Ovary (tissue), 7 donors: ENCODE measurements at regions not wholly inside any gene's neighbourhood (a gene's known extent, or its start where the extent isn't known, plus 50 kb on each side); places are given as distances from the start of the nearest gene placed in this dataset.

Source experiments
- DNase-seq, 5 donors: peaks; one replicate each; pipeline ENCODE4 v3.0.0-alpha.2; 2019 to 2020
- H3K27ac ChIP-seq, 2 donors: fragments of 200-600 bp; one replicate each; pipeline versions ENCODE4 v1.5.1 to v1.8.0; 2019 to 2022
- H3K27me3 ChIP-seq: fragments of 200-600 bp; one replicate; pipeline ENCODE4 v1.8.0; 2022
- H3K36me3 ChIP-seq: fragments of 200-600 bp; sonication (generic); one replicate; pipeline ENCODE4 v1.5.1; 2019
- H3K4me1 ChIP-seq: one replicate; pipeline ENCODE4 v1.8.1; 2013; ENCODE audit warnings: mild to moderate bottlenecking, moderate library complexity; ENCODE audit not compliant: insufficient read depth
- H3K4me3 ChIP-seq: fragments of 200-600 bp; sonication (generic); one replicate; pipeline ENCODE4 v1.5.1; 2017
- H3K9me3 ChIP-seq, 2 donors: fragments of 200-600 bp in 1 of 2; sonication (generic) in 1 of 2; one replicate each; pipeline versions ENCODE4 v1.5.1 to v1.8.1; 2013 to 2019; ENCODE audit warnings: mild to moderate bottlenecking in 1 of 2, moderate library complexity in 1 of 2
- EP300 ChIP-seq: sonication (generic); formaldehyde crosslinking; IDR thresholded peaks from one replicate; pipeline ENCODE4 v1.6.1; 2017; ENCODE audit warnings: antibody characterized with exemption
- POLR2A ChIP-seq: fragments of 450-650 bp; IDR thresholded peaks from one replicate; pipeline ENCODE4 v1.6.1; 2017; ENCODE audit warnings: antibody characterized with exemption, mild to moderate bottlenecking, moderate library complexity
- WGBS, 3 donors: extraction: QIAGEN DNeasy Blood & Tissue Kit in 1 of 3; methylation state at CpG; one replicate each; pipeline versions ENCODE4 v1.1.5 to v1.1.7; 2013 to 2017; 5-methylcytosine and 5-hydroxymethylcytosine counted together
- intact Hi-C, 4 donors: fragments of 100-400 bp; cut with DNase I; formaldehyde crosslinking; loops; one replicate each; pipeline versions ENCODE4 v1.11.0 to v1.15.1; 2022 to 2023
- TF ChIP-seq, protein P1 (sequence below), 3 donors: fragments of 450-650 bp in 2 of 3; fragments of 200-600 bp in 1 of 3; IDR thresholded peaks; one replicate each; pipeline versions ENCODE4 v1.5.1 to v1.8.0; 2016 to 2022; ENCODE audit warnings: antibody characterized with exemption in 3 of 3, mild to moderate bottlenecking in 1 of 3
- donor health status: DM: no; HTN: no; CAD: no; lungs with moderate emphysema.
- donor health status: DM: no; HTN: no; CAD: no.
- donor health status: Bipolar disorder and iron deficiency.
- donor health status: DM: no; HTN: no; CAD: no.
- donor health status: DM: yes; HTN: yes; CAD: no.

DNA sequence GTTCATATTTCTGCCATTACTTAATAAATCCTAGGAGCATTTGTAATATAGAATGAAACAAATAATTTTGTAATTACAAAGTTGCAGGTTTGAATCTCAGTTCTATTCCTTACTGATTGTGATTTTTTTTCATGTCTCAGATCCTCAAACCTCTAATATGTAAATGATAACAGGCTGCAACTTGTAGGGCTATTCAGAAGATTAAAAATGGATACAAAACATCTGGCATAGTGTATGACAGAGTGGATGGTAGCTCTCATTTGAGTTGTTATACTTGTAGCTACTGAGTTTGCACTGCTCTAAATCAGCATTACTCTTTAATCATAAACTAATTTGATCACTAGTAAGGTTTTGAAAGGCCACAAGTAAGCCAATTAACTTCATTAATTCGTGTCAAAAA lies 406.3 kb upstream of the MGAT4C start:
- no peak for DNase-seq
- no peak overlapping the region for H3K27ac ChIP-seq
- H3K36me3 ChIP-seq: no peaks in the 10 kb centered on the region
- no peak for TF ChIP-seq POLR2A
- TF ChIP-seq, protein P1, sequence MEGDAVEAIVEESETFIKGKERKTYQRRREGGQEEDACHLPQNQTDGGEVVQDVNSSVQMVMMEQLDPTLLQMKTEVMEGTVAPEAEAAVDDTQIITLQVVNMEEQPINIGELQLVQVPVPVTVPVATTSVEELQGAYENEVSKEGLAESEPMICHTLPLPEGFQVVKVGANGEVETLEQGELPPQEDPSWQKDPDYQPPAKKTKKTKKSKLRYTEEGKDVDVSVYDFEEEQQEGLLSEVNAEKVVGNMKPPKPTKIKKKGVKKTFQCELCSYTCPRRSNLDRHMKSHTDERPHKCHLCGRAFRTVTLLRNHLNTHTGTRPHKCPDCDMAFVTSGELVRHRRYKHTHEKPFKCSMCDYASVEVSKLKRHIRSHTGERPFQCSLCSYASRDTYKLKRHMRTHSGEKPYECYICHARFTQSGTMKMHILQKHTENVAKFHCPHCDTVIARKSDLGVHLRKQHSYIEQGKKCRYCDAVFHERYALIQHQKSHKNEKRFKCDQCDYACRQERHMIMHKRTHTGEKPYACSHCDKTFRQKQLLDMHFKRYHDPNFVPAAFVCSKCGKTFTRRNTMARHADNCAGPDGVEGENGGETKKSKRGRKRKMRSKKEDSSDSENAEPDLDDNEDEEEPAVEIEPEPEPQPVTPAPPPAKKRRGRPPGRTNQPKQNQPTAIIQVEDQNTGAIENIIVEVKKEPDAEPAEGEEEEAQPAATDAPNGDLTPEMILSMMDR (IDR thresholded peaks at IDR 0.05): no peak
- TF ChIP-seq EP300: no peak
- no peaks in the 10 kb centered on the region for H3K9me3 ChIP-seq
- no peak overlapping the region for H3K4me3 ChIP-seq
- intact Hi-C loops: no loop called here
- H3K4me1 ChIP-seq: no peaks in the 10 kb centered on the region
- H3K27me3 ChIP-seq: no peaks in the 10 kb centered on the region
- 41 to 53% (median 45%) methylated on average over 1 of the region's 1 CpG for WGBS, 3 donors

DNA sequence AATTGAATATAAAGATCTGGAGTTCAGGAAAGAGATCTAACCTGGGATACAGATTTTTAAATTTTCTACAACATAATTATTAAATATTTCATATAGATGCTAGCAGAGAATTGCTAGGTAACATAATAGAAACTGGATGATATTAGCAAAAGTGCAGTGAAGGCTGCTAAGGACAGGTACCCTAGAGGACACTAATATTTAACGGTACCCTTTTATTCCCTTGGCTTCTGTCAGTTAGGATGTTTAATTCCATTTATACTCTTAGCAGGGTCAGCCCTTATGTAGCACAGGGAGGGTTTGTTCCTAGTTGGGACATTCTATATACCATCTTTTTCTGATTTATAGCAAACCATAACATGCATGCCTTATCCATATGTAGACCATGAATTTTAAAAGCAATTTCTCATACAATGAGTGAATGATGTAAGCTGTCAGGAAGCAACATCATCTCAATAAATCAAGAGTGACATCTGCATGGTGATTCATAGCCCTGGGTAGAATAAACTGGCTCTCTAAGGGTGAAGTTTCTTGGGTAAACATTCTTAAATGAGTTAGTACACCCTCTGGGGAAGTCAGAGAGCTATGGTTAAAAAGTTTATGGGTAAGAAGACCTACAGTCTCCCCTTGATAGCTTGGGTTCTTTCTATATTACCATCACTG lies 404.4 kb upstream of the MGAT4C start:
- no peak for DNase-seq
- Histone ChIP-seq H3K27ac (no peak overlapping the region), H3K27me3 (no peaks in the 10 kb centered on the region), H3K9me3 (no peaks in the 10 kb centered on the region), H3K36me3 (no peaks in the 10 kb centered on the region), H3K4me3 (no peak overlapping the region), H3K4me1 (no peaks in the 10 kb centered on the region)
- WGBS, 3 donors: 51 to 64% (median 53%) methylated on average over 1 of the region's 1 CpG
- TF ChIP-seq, protein P1 (IDR thresholded peaks at IDR 0.05): no peak
- TF ChIP-seq POLR2A: no peak
- no peak for TF ChIP-seq EP300
- intact Hi-C loops: no loop called here

DNA sequence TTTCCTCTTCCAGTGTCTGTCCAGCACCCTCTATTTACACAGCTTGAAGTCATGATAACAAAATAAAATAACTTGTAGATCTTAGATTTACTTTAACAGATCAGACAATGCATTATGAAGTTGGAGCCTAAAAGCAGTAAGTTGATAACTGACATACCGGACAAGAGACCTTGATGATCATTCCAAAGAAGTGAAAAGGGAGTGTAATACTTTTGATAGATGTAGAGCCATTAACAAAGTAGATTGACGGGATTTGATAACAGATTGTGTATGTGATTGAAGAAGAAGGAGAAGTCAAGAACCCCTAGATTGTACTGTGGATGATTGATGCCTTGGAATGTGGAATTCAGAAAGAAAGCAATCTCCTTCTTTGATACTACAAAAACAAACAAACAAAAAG lies 403.8 kb upstream of the MGAT4C start:
- no peaks in the 10 kb centered on the region for H3K9me3 ChIP-seq
- no peaks in the 10 kb centered on the region for H3K4me1 ChIP-seq
- H3K36me3 ChIP-seq: no peaks in the 10 kb centered on the region
- no peaks in the 10 kb centered on the region for H3K27me3 ChIP-seq
- DNase-seq: no peak
- H3K27ac ChIP-seq: no peak overlapping the region
- TF ChIP-seq EP300: no peak
- no peak for TF ChIP-seq POLR2A
- TF ChIP-seq, protein P1 (IDR thresholded peaks at IDR 0.05): no peak
- 82 to 88% (median 83%) methylated on average over 2 of the region's 2 CpGs for WGBS, 3 donors
- intact Hi-C loops: no loop called here
- no peak overlapping the region for H3K4me3 ChIP-seq

DNA sequence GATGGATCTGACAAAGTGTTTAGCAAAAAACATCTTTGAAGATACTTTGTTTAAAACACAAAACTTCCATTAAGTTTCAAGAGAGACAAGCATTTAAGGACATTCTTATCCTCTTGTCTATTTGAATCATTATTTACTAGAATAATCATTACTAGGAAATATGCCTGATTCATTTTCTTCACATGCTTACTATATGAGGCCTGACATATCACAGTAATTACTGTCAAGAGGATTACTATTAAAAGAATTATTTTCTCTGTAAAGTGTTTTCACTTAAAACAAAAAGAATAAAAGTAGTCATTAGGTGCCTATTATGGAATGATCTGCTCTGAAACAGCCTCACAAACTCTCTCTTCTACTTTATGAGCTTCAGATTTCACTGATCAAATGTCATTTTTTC lies 402.1 kb upstream of the MGAT4C start:
- DNase-seq: no peak
- H3K27me3 ChIP-seq: no peaks in the 10 kb centered on the region
- no peaks in the 10 kb centered on the region for H3K36me3 ChIP-seq
- no peaks in the 10 kb centered on the region for H3K4me1 ChIP-seq
- no peaks in the 10 kb centered on the region for H3K9me3 ChIP-seq
- TF ChIP-seq EP300: no peak
- TF ChIP-seq, protein P1 (IDR thresholded peaks at IDR 0.05): no peak
- TF ChIP-seq POLR2A: no peak
- H3K4me3 ChIP-seq: no peak overlapping the region
- intact Hi-C loops: no loop called here
- H3K27ac ChIP-seq: no peak overlapping the region
